SK-N-SH treated with all-trans-retinoic acid at 6 μM for 48 hours (cell line): ENCODE measurements at regions not wholly inside any gene's neighbourhood (a gene's known extent, or its start where the extent isn't known, plus 50 kb on each side); places are given as distances from the start of the nearest gene placed in this dataset.

Source experiments
- ATAC-seq: fragments of 200-7000 bp; cut with Tn5 transposase; 3 replicates; pipeline ENCODE4 v1.9.1; 2020; ENCODE audit warnings: mild to moderate bottlenecking, moderate library complexity
- ARNTL ChIP-seq: fragments of 450-650 bp; formaldehyde crosslinking; IDR thresholded peaks from 2 replicates; pipeline ENCODE4 v1.5.0; 2020; ENCODE audit warnings: low read depth, mild to moderate bottlenecking, moderate library complexity, borderline replicate concordance
- CREB5 ChIP-seq: fragments of 250-450 bp; sonication (Bioruptor Pico); IDR thresholded peaks from 2 replicates; pipeline ENCODE4 v1.5.1; 2020; ENCODE audit warnings: low read depth, mild to moderate bottlenecking, moderate library complexity
- CSDC2 ChIP-seq: fragments of 250-450 bp; sonication (Bioruptor Pico); IDR thresholded peaks from 2 replicates; pipeline ENCODE4 v1.5.0; 2020; ENCODE audit warnings: mild to moderate bottlenecking, moderate library complexity
- CSRNP3 ChIP-seq: fragments of 250-450 bp; sonication (Bioruptor Pico); IDR thresholded peaks from 2 replicates; pipeline ENCODE4 v1.5.1; 2021; ENCODE audit warnings: mild to moderate bottlenecking, moderate library complexity
- ESRRG ChIP-seq: fragments of 250-450 bp; sonication (Bioruptor Pico); IDR thresholded peaks from 2 replicates; pipeline ENCODE4 v1.6.1; 2021; ENCODE audit warnings: mild to moderate bottlenecking
- ISL1 ChIP-seq: fragments of 250-450 bp; sonication (Bioruptor Pico); IDR thresholded peaks from 2 replicates; pipeline ENCODE4 v2.1.2; 2022; ENCODE audit warnings: mild to moderate bottlenecking, moderate library complexity
- OSR1 ChIP-seq: fragments of 250-450 bp; sonication (Bioruptor Pico); IDR thresholded peaks from 2 replicates; pipeline ENCODE4 v1.8.0; 2022; ENCODE audit warnings: moderate library complexity, mild to moderate bottlenecking, inconsistent platforms
- POU6F1 ChIP-seq: fragments of 250-450 bp; sonication (Bioruptor Pico); IDR thresholded peaks from 2 replicates; pipeline ENCODE4 v1.8.0; 2021; ENCODE audit warnings: low read depth, mild to moderate bottlenecking, moderate library complexity, borderline replicate concordance
- PPARA ChIP-seq: fragments of 250-450 bp; sonication (Bioruptor Pico); IDR thresholded peaks from 2 replicates; pipeline ENCODE4 v1.5.0; 2020; ENCODE audit warnings: mild to moderate bottlenecking, borderline replicate concordance
- RARB ChIP-seq: fragments of 250-450 bp; sonication (Bioruptor Pico); IDR thresholded peaks from 2 replicates; pipeline ENCODE4 v1.8.0; 2021; ENCODE audit warnings: mild to moderate bottlenecking, moderate library complexity
- SNAI2 ChIP-seq: fragments of 250-450 bp; sonication (Bioruptor Pico); IDR thresholded peaks from 2 replicates; pipeline ENCODE4 v1.5.0; 2020; ENCODE audit warnings: mild to moderate bottlenecking, moderate library complexity
- TCF4 ChIP-seq: fragments of 250-450 bp; sonication (Bioruptor Pico); IDR thresholded peaks from 2 replicates; pipeline ENCODE4 v1.8.0; 2021; ENCODE audit warnings: mild to moderate bottlenecking, moderate library complexity, borderline replicate concordance
- TOX ChIP-seq: fragments of 250-450 bp; sonication (Bioruptor Pico); IDR thresholded peaks from 2 replicates; pipeline ENCODE4 v1.8.0; 2021; ENCODE audit warnings: mild to moderate bottlenecking, moderate library complexity, borderline replicate concordance
- TSHZ2 ChIP-seq: fragments of 250-450 bp; sonication (Bioruptor Pico); IDR thresholded peaks from 2 replicates; pipeline ENCODE4 v1.5.0; 2020; ENCODE audit warnings: mild to moderate bottlenecking, moderate library complexity
- ZC3H10 ChIP-seq: fragments of 250-450 bp; sonication (Bioruptor Pico); IDR thresholded peaks from 2 replicates; pipeline ENCODE4 v1.5.1; 2021; ENCODE audit warnings: mild to moderate bottlenecking, moderate library complexity
- ZFP3 ChIP-seq: fragments of 250-450 bp; sonication (Bioruptor Pico); IDR thresholded peaks from 2 replicates; pipeline ENCODE4 v1.5.0; 2020; ENCODE audit warnings: mild to moderate bottlenecking, moderate library complexity
- ZFP30 ChIP-seq: fragments of 450-650 bp; formaldehyde crosslinking; IDR thresholded peaks from 2 replicates; pipeline ENCODE4 v1.5.0; 2022; ENCODE audit warnings: mild to moderate bottlenecking, moderate library complexity
- ZNF565 ChIP-seq: fragments of 450-650 bp; formaldehyde crosslinking; conservative IDR thresholded peaks from 2 replicates; pipeline ENCODE4 v1.5.0; 2020; ENCODE audit warnings: low read depth, mild to moderate bottlenecking, moderate library complexity
- ZNF70 ChIP-seq: fragments of 450-650 bp; formaldehyde crosslinking; IDR thresholded peaks from 2 replicates; pipeline ENCODE4 v1.5.0; 2020; ENCODE audit warnings: mild to moderate bottlenecking, moderate library complexity
- TF ChIP-seq, protein P1 (sequence below): fragments of 250-450 bp; sonication (Bioruptor Pico); IDR thresholded peaks from 2 replicates; pipeline ENCODE4 v1.8.0; 2020; ENCODE audit warnings: mild to moderate bottlenecking, moderate library complexity, borderline replicate concordance

DNA sequence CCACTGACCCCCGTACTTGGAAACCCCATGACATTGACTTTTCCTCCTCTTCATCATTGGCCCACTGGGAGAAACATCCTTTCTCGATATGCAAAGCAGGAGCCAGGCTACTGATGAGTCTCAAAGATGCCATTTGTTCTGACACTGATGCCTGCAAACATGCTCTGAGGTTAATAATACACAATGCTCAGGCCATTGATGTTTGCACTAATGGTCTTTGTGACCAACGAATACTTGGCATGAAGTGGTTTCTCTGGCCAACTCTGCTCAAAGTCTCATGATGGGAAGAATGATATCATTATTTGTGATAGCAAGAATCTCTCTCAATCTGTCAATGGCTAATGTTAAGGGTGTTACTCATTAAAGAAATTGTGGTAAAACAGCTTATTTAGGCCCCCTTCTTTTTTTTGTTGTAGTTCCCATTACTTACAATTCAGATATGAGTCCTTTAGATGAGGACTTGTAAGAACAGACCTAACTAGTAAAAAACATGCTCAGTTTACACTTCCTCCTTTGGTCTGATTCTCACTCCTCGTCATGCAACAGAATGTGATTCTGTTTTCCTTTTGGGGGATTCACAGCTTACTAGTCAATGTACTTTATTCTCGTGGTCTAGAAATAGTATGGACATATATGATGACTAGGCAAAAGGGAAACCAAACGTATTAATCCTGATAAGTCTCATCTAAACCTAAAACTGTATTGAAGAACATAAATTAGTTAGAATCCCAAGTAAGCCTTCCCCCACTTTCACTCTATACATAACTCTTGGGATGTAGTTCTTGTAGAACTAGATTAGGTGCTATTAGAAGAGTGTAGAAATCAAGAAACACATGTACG lies 488.8 kb upstream of the DPPA4 start (continued):
- no peak for TF ChIP-seq TSHZ2 (CRISPR knock-in tag)
- no peak for TF ChIP-seq ZNF565
- TF ChIP-seq ARNTL (CRISPR knock-in tag), result no peak
- no peak for TF ChIP-seq ZFP30
- no peak for TF ChIP-seq ZNF70 (CRISPR knock-in tag)
- TF ChIP-seq CSRNP3 (CRISPR knock-in tag), result no peak

- no peak for ATAC-seq
Measured at GRCh38 chr3:109831403-109831802, 494.1 kb upstream of the DPPA4 start.

DNA sequence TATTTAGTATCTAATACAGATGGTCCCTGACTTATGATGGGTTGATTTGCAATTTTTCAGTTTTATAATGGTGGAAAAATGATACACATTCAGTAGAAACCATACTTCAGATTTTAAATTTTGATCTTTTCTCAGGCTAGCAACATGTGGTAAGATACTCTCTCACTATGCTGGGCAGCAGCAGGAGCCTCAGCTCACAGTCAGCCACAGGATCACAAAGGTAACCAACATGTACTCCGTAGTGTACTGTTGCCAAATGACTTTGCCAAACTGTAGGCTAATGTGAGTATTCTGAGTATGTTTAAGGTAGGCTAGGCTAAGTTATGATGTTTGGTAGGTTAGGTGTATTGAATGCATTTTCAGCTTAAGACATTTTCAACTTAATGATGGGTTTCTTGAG lies 498.6 kb upstream of the DPPA4 start:
- no peak for ATAC-seq
- TF ChIP-seq ISL1 (CRISPR knock-in tag) (no peak), ZFP30 (no peak), ZFP3 (CRISPR knock-in tag) (no peak), ZC3H10 (CRISPR knock-in tag) (no peak), ARNTL (CRISPR knock-in tag) (no peak), OSR1 (no peak), TCF4 (CRISPR knock-in tag) (no peak), CREB5 (no peak), CSRNP3 (CRISPR knock-in tag) (no peak), ZNF70 (CRISPR knock-in tag) (no peak), TOX (CRISPR knock-in tag) (no peak), SNAI2 (CRISPR knock-in tag) (no peak), POU6F1 (no peak), CSDC2 (CRISPR knock-in tag) (no peak), ESRRG (CRISPR knock-in tag) (no peak), PPARA (CRISPR knock-in tag) (no peak)
- TF ChIP-seq, protein P1, sequence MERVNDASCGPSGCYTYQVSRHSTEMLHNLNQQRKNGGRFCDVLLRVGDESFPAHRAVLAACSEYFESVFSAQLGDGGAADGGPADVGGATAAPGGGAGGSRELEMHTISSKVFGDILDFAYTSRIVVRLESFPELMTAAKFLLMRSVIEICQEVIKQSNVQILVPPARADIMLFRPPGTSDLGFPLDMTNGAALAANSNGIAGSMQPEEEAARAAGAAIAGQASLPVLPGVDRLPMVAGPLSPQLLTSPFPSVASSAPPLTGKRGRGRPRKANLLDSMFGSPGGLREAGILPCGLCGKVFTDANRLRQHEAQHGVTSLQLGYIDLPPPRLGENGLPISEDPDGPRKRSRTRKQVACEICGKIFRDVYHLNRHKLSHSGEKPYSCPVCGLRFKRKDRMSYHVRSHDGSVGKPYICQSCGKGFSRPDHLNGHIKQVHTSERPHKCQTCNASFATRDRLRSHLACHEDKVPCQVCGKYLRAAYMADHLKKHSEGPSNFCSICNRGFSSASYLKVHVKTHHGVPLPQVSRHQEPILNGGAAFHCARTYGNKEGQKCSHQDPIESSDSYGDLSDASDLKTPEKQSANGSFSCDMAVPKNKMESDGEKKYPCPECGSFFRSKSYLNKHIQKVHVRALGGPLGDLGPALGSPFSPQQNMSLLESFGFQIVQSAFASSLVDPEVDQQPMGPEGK (CRISPR knock-in tag), result no peak

More at GRCh38 chr3:109831403-109831802, 494.1 kb upstream of the DPPA4 start:
- TF ChIP-seq, protein P1 (CRISPR knock-in tag), result no peak
- TF ChIP-seq SNAI2 (CRISPR knock-in tag) (no peak), ARNTL (CRISPR knock-in tag) (no peak), ESRRG (CRISPR knock-in tag) (no peak), ZC3H10 (CRISPR knock-in tag) (no peak), TCF4 (CRISPR knock-in tag) (no peak), RARB (CRISPR knock-in tag) (no peak), TOX (CRISPR knock-in tag) (no peak)
